Activated naive CD4-positive, alpha-beta T cell treated with anti-CD3 and anti-CD28 coated beads, Interleukin-2, amount 50 U/mL, for 72 hours (primary cell): ENCODE measurements at regions not wholly inside any gene's neighbourhood (a gene's known extent, or its start where the extent isn't known, plus 50 kb on each side); places are given as distances from the start of the nearest gene placed in this dataset.
"Not testable (repeated sequence)": the region's sequence is repeated elsewhere in the genome, so short reads cannot be mapped to it uniquely, and the experiment has no call there.

Source experiments
- ATAC-seq, 2 donors: fragments of 150-1000 bp; cut with Tn5 transposase; 2 replicates each; pipeline ENCODE4 v1.10.0; 2021; ENCODE audit warnings: mild to moderate bottlenecking in 2 of 2, moderate library complexity in 2 of 2
- DNase-seq, 2 donors: peaks; one replicate each; pipeline ENCODE4 v3.0.0; 2021 to 2022; ENCODE audit warnings: low spot score in 2 of 2
- H3K27ac Mint-ChIP-seq, 2 donors: one replicate each; pipeline ENCODE4 v1.8.0; 2022; ENCODE audit warnings: mild to moderate bottlenecking in 2 of 2, mixed read lengths in 2 of 2
- H3K36me3 Mint-ChIP-seq, 2 donors: one replicate each; pipeline ENCODE4 v1.8.0; 2022; ENCODE audit warnings: mixed read lengths in 2 of 2
- H3K9me3 Mint-ChIP-seq, 2 donors: one replicate each; pipeline ENCODE4 v1.8.0; 2022; ENCODE audit warnings: mixed read lengths in 2 of 2

DNA sequence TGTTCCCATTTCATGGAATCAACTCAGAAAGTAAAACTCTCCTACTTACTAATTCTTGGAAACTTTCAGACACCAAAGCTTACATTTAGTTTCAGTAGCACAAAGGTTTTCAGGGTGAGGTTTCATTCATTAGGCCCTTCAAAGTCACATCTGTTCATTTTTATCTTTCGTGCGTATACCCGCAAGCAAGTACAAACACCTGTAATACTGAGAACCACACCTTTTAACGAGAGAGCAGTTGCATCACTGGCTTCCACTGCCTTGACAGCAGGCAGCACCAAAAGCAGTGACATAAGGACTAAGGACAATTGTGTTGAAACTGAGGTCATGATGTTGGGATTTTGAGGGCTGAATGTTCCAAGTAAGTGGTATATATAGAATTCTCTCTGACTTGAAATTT is 60.5 kb downstream of the GOLGA6L22 start:
- H3K36me3 Mint-ChIP-seq, H3K9me3 Mint-ChIP-seq, H3K27ac Mint-ChIP-seq: not testable (repeated sequence)
- ATAC-seq (peak in 1 of 2 donors; percentile 99), DNase-seq (peak in 1 of 2 donors; percentile 1)

DNA sequence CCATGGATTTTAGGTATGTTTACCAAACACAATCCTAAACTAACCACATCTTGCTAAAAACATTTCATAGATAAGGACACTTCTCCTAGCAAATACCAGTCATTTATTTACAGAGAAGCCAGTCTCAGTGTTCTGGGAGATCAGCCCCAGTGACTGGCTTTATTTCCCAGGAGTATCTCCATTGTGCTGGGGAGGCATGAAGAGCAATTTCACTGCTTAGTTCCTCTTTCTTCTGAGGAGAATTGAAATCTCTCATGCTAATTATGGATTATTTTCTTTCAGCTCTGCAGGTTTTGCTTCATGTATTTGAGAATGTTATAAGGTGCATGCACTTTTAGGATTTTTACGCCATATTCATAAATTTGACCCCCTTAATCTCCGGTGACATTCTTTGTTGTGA is 67.8 kb downstream of the GOLGA6L22 start:
- not testable (repeated sequence) for DNase-seq, H3K9me3 Mint-ChIP-seq, H3K27ac Mint-ChIP-seq, ATAC-seq, H3K36me3 Mint-ChIP-seq

DNA sequence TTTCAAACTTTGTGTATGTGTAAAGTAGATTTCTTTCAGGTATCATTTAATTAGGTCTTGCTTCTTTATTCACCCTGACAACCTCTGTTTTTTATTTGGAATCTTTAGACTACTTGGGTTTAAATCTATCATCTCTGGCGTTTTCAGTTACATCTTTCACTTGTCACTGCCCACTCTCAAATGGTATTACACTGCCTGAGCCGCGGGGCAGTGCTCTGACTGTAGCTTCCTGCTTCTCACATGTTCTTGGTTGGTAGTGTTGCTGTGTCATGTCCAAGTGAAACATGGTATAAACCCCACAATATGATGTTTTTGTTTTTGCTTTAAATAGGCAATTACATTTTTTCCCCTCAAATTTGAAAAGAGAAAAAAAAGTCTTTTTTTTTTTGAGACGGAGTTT is 68.3 kb downstream of the GOLGA6L22 start:
- not testable (repeated sequence) for H3K9me3 Mint-ChIP-seq, H3K27ac Mint-ChIP-seq, ATAC-seq, H3K36me3 Mint-ChIP-seq, DNase-seq

DNA sequence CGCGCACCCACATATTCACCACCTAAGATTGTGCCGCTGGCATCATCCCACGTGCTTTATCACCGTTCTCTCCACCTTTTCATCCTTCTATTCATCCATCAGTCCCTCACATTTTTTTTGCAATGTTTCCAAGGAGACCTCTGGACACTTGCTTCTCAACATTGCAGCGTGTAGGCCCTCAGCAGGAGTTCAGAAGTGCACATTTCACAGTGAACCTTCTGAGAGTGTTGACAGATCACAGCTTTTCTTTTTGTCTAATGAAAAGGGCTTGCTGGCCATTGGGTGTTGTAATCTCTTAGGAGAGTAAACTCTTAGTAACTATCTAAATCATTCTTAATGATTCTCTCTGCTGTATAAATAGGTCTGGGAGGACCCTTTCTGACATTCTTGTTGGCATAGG is 70.5 kb downstream of the GOLGA6L22 start:
- H3K27ac Mint-ChIP-seq, H3K36me3 Mint-ChIP-seq, H3K9me3 Mint-ChIP-seq, DNase-seq, ATAC-seq: not testable (repeated sequence)

DNA sequence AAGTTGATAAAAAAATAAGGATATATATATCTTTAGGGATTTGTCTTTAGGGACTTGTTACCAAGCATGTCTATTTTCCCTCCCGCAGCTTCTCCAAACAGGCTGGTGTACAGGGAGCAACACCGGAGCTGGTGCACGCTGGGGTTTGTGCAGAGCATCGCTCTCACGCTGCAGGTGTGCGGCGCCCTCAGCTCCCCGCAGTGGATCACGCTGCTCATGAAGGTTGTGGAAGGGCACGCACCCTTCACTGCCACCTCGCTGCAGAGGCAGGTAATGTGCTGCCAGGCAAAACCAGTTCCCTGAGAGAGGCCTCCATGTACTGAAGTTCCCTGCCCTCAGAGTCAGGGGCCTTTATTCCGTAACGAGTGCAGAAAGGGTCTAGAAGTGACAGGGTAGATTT is 101.0 kb downstream of the GOLGA6L22 start:
- DNase-seq, ATAC-seq, H3K9me3 Mint-ChIP-seq, H3K36me3 Mint-ChIP-seq, H3K27ac Mint-ChIP-seq: not testable (repeated sequence)

DNA sequence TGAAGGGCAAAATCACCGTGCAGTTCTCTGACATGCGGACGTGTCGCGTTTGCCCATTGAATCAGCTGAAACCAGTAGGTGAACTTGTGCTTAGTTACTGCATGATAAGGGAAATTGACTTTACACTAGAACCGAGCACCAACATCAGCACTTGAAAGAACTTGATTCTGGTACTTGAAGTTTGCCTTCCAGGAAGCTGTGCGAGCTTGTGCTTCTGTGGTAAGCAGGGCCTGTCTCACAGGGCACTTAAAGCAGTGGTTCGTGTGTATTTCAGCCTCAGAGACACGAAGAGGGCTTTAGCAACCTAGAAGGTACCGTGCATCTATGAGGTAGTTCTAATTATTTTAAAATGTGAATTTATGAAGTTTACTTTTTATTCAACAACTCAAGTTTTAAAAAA is 103.0 kb downstream of the GOLGA6L22 start:
- not testable (repeated sequence) for ATAC-seq, DNase-seq, H3K27ac Mint-ChIP-seq, H3K36me3 Mint-ChIP-seq, H3K9me3 Mint-ChIP-seq

DNA sequence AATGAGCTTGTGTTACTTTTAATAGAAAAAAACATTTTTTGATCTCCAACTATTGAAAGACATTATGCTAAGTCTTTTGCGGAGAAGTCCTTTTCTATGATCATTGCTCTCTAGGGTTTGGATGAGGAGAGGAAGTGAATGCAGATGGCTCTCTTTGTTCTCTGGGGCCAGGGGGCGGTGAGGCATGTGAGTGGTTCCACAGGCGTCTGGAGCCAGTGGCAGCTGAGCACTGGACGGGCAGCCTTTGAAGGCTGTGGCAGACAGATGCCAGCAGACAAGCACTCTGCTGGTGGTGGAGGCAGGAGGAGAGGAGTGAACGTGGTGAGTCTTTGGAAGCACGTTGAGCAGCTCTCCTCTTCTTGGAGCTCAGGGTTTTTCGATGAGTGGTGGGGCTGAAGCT is 107.8 kb downstream of the GOLGA6L22 start:
- not testable (repeated sequence) for H3K36me3 Mint-ChIP-seq, DNase-seq, ATAC-seq, H3K9me3 Mint-ChIP-seq, H3K27ac Mint-ChIP-seq

DNA sequence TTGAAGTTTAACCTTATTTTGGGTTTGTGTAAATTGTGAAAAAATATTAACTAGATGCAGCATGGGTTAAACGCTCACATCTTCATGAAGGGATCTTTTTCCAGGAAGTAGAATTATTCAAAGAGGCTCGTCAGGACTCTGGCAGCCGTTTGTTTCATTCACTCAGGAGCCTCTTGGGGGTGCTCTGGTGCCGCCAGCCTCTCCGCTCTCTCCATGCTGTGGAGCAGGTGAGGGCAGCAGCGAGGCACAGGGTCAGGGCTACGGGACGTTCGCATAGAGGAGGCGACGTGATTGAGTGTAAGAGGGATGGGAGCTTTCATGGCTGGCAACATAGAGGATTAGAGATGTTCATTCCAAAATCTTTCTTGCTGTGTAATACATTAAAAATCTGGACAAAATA is 110.8 kb downstream of the GOLGA6L22 start:
- not testable (repeated sequence) for H3K9me3 Mint-ChIP-seq, H3K27ac Mint-ChIP-seq, DNase-seq, H3K36me3 Mint-ChIP-seq
- ATAC-seq, result peak; percentile 30 to 39

DNA sequence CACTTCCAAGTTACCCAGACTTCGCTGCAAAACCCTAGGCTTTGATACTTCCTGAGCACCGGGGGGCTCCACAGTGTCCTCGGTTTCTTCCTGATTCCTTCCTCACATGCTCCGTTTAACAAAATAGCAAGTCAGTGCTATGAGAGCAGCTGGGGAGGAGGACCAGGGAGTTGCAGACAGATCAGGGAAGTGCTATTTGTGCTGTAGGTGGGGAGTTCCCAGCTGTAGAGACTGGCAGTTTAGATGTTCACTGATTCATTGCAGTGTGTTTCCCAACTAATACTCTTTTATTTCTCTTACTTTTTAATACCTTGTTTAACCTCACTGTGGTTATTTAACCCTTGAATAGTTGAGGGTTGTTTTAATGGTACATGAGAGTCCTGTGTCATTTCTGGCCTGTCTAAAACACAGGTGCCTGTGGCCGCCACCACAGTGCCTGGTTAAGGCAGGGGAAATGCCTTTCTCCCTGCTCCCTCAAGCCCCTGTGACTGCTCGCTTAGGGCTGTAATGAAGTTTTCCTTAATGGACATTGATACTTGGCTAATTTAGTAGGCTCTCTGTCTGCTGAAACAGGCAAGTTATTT is 113.5 kb downstream of the GOLGA6L22 start:
- DNase-seq, result not testable (repeated sequence)

DNA sequence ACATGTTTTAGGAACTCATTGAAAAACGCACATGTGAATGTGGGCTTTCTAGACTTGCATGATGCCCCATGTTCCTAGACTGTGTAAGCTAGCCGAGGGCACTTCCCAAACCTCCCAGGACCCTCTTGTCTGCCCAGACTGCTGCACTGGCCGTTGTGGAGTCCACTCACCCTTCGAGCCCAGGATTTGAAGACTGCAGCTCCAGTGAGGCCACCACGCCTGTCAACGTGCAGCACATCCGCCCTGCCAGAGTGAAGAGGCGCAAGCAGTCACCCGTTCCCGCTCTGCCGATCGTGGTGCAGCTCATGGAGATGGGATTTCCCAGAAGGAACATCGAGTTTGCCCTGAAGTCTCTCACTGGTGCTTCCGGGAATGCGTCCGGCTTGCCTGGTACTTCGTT is 114.1 kb downstream of the GOLGA6L22 start:
- not testable (repeated sequence) for H3K27ac Mint-ChIP-seq, ATAC-seq, DNase-seq, H3K9me3 Mint-ChIP-seq, H3K36me3 Mint-ChIP-seq

More for the DNA sequence above, 113.5 kb downstream of the GOLGA6L22 start:
- not testable (repeated sequence) for H3K27ac Mint-ChIP-seq, ATAC-seq, H3K9me3 Mint-ChIP-seq, H3K36me3 Mint-ChIP-seq

DNA sequence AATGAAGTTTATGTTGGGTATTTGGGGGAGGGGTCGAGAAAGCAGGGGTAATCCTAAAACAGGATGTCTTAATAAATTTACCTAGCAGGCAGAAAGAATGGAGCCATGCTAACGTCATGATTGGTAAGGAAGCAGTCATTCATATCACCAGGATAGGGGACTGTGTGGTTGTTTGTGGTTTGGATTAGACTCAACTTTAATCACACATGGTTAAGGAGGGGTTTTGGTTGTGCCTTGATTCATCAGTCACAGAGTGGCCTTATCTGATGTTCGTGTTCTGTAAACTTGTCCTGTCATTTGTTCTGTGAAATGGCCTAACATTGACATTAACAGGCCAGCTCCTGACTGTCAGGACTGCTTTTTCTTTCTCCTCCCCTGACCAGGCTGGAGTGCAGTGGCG is 119.1 kb downstream of the GOLGA6L22 start:
- DNase-seq, H3K27ac Mint-ChIP-seq, H3K9me3 Mint-ChIP-seq, H3K36me3 Mint-ChIP-seq: not testable (repeated sequence)
- peak; percentile 67 to 74 for ATAC-seq

DNA sequence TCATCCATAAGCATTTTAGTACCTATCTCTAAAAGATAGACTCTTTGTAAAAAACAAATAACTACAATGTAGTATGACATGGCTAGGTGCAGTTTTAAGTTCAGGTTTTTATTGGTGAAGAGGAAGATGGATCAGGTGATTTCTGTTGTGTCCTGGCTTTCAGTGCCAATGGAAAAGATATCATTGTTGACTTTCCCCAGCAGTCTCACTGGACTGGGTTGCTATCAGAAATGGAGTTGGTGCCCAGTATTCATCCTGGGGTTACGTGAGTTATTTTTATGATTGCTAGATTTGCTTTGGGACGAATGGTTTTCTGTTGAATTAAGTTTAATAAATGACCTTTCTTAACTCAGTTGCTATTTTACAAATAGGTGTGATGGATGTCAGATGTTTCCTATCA is 120.5 kb downstream of the GOLGA6L22 start:
- H3K9me3 Mint-ChIP-seq, ATAC-seq, H3K27ac Mint-ChIP-seq, H3K36me3 Mint-ChIP-seq, DNase-seq: not testable (repeated sequence)

DNA sequence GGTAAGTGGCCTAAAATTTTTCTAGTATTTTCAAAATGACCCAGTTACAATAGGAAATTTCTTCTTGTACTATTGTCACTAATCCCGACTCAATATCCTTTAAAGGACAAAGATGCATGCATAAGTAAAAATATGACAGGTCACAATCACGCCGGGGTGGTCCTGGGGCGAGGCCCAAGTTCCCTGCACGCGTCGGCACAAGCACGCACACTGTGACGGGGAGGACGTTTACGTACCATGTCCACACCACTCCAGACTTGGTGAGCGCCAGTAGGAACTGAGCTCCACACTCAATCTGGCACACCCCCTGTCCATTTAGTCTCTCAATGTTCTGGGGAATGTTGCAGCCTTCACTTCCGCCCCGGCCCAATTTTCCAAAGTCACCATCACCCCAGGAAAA is 128.7 kb downstream of the GOLGA6L22 start:
- not testable (repeated sequence) for ATAC-seq, DNase-seq, H3K36me3 Mint-ChIP-seq, H3K9me3 Mint-ChIP-seq, H3K27ac Mint-ChIP-seq

DNA sequence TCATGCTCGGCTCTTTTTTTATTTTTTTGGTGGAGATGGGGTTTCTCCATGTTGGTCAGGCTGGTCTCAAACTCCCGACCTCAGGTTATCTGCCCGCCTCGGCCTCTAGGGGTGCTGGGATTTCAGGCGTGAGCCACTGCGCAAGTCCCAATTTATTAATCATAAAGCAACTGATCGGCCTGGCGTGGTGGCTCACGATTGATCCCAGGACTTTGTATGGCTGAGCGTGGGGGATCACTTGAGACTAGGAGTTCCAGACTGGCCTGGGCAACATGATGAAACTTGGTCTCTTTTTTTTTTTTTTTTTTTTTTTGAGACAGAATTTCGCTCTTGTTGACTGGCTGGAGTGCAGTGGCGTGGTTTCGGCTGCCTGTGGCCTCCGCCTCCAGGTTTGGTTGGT is 139.8 kb downstream of the GOLGA6L22 start:
- not testable (repeated sequence) for H3K9me3 Mint-ChIP-seq, DNase-seq, H3K27ac Mint-ChIP-seq, ATAC-seq, H3K36me3 Mint-ChIP-seq

DNA sequence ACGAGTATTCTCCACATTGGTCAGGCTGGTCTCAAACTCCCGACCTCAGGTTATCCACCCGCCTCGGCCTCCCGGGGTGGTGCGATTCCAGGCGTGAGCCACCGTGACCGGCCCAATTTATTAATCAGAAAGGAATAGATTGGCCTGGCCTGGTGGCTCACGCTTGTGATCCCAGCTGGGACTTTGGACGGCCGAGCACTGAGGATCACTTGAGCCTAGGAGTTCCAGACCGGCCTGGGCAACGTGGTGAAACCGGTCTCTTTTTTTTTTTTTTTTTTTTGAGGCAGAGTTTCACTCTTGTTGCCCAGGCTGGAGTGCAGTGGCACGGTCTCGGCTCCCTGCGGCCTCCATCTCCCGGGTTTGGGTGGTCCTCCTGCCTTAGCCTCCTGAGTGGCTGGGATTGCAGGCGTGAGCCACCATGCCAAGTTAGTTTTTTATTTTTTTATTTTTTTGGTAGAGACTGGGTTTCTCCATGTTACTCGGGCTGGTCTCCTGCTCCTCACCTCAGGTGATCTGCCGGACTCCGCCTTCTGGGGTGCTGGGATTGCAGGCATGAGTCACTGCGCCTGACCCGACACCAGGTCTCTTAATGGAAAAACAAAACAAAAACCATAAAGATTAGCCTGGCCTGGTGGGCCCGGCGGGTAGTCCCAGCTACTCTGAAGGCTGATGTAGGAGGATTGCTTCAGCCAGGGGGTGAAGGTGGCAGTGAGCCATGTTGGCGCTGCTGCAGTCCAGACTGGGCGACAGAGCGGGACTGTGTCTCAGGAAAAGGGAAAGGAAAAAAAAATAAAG is 141.0 kb downstream of the GOLGA6L22 start:
- H3K27ac Mint-ChIP-seq, H3K9me3 Mint-ChIP-seq, ATAC-seq, DNase-seq, H3K36me3 Mint-ChIP-seq: not testable (repeated sequence)

DNA sequence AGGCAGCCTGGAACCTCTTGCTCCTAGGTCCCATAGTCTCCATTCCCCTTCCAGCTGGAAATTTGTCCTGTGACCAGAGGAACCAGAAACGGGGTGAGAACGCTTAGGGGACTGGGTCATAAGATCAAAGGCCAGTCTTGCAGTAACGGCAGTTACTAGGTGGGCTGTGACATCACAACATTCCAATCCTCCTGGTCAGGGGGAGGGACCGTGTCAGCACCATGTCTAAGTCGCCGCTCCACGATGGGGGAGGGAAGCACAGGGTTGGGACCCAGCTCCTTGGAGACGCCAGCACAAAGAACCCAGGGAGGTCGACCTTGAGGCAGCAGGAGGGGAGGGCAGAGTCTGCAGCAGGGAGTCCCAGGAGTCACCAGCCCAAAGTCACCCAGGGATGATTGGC is 158.3 kb downstream of the GOLGA6L22 start:
- not testable (repeated sequence) for H3K27ac Mint-ChIP-seq, H3K36me3 Mint-ChIP-seq, H3K9me3 Mint-ChIP-seq, ATAC-seq, DNase-seq

DNA sequence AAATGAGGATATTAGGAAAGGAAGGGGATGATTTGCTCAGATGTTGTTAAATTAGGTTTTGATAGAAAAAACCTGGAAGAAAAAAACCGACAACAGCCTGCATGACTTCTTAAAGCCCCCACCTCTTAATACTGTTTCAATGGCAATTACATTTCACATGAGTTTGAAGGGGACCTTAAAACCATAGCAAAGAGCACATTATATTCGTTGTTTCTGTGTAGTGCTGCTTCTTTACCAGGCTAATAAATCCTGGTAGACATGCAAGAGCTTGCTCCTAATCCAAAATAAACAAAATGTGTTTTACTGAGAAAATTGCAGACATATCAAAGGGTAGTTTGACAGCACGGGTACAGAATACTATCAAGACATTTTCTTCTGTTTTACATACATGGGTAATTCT is 154.7 kb upstream of the NIPA1 start:
- not testable (repeated sequence) for DNase-seq, ATAC-seq, H3K36me3 Mint-ChIP-seq, H3K27ac Mint-ChIP-seq, H3K9me3 Mint-ChIP-seq

DNA sequence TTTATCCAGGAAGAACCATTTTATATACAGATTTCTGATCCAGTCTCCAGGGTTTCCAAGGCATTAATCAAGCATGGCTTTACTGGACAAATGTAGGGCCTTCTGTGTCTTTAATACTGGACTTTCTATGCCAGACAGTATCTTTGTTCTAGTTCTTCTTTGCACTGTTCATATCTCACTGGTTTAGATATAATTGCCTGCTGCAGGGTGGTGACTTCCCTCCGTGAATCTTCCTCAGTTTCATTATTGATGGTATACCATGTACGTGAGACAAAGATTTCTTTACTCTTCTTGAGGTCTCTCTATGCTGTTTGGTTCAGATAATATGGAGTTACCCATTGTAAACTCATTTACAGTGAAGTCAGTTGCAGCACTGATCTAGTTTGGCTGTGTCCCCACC is 146.5 kb upstream of the NIPA1 start:
- H3K36me3 Mint-ChIP-seq, ATAC-seq, H3K9me3 Mint-ChIP-seq, DNase-seq, H3K27ac Mint-ChIP-seq: not testable (repeated sequence)
